Upper lobe of left lung (tissue), 6 donors: ENCODE measurements at regions not wholly inside any gene's neighbourhood (a gene's known extent, or its start where the extent isn't known, plus 50 kb on each side); places are given as distances from the start of the nearest gene placed in this dataset.

Experiments
- ATAC-seq, 2 donors: fragments of 200-7000 bp; cut with Tn5 transposase; one replicate each; pipeline ENCODE4 v1.9.1; 2022; ENCODE audit warnings: mild to moderate bottlenecking in 2 of 2, moderate library complexity in 2 of 2; ENCODE audit not compliant: low FRiP score in 2 of 2
- DNase-seq, 2 donors: peaks; one replicate each; pipeline ENCODE4 v3.0.0-alpha.2; 2019 to 2020
- H3K27ac ChIP-seq, 4 donors: fragments of 200-600 bp; sonication (generic); one replicate each; pipeline ENCODE4 v1.5.1; 2016 to 2019
- H3K27me3 ChIP-seq, 4 donors: fragments of 200-600 bp; sonication (generic); one replicate each; pipeline ENCODE4 v1.5.1; 2017 to 2019
- H3K36me3 ChIP-seq, 4 donors: fragments of 200-600 bp; sonication (generic); one replicate each; pipeline ENCODE4 v1.5.1; 2016 to 2019
- H3K4me1 ChIP-seq, 4 donors: fragments of 200-600 bp; sonication (generic); one replicate each; pipeline ENCODE4 v1.5.1; 2018 to 2019
- H3K4me3 ChIP-seq, 4 donors: fragments of 200-600 bp; sonication (generic); one replicate each; pipeline ENCODE4 v1.5.1; 2017 to 2019; ENCODE audit warnings: mild to moderate bottlenecking in 2 of 4, moderate library complexity in 1 of 4
- H3K9me3 ChIP-seq, 4 donors: fragments of 200-600 bp; sonication (generic); one replicate each; pipeline ENCODE4 v1.5.1; 2018 to 2019
- CTCF ChIP-seq, 6 experiments: fragments of 450-650 bp in 4 of 6; fragments of 200-600 bp in 2 of 6; sonication (generic) in 2 of 6; IDR thresholded peaks; one replicate each; pipeline ENCODE4 v1.5.1; 2016 to 2019; ENCODE audit warnings: antibody characterized with exemption in 6 of 6
- EP300 ChIP-seq, 4 donors: sonication (generic); formaldehyde crosslinking; IDR thresholded peaks; one replicate each; pipeline ENCODE4 v1.5.1; 2017; ENCODE audit warnings: antibody characterized with exemption in 4 of 4, control low read depth in 2 of 4
- POLR2A ChIP-seq, 4 donors: fragments of 450-650 bp; IDR thresholded peaks; one replicate each; pipeline ENCODE4 v1.5.1; 2016 to 2017; ENCODE audit warnings: antibody characterized with exemption in 4 of 4, mild to moderate bottlenecking in 2 of 4
- POLR2AphosphoS5 ChIP-seq, 2 donors: sonication (generic); formaldehyde crosslinking; IDR thresholded peaks; one replicate each; pipeline ENCODE4 v1.5.1; 2017; ENCODE audit warnings: antibody characterized with exemption in 2 of 2
- WGBS, 2 donors: methylation state at CpG; one replicate each; pipeline ENCODE4 v1.1.5; 2017 to 2018; 5-methylcytosine and 5-hydroxymethylcytosine counted together
- donor health status: DM: no; HTN: no; CAD: no; lungs with moderate emphysema.
- donor health status: DM: no; HTN: yes; CAD: no; lungs with severe emphysema.

- DNase-seq (no peak), ATAC-seq (peak in 1 of 2 donors; percentile 71)
- Histone ChIP-seq H3K27me3 (no peaks in the 10 kb centered on the region), H3K27ac (peak overlapping the region in 2 of 4 donors; percentile 72 to 75), H3K9me3 (no peaks in the 10 kb centered on the region), H3K4me1 (no peaks in the 10 kb centered on the region), H3K4me3 (no peak overlapping the region), H3K36me3 (no peaks in the 10 kb centered on the region)
- TF ChIP-seq CTCF (IDR thresholded peaks at IDR 0.05) (no peak), POLR2AphosphoS5 (IDR thresholded peaks at IDR 0.05) (no peak), EP300 (IDR thresholded peaks at IDR 0.05) (no peak), POLR2A (IDR thresholded peaks at IDR 0.05) (no peak)
- WGBS, 2 donors = 60 to 73% methylated on average over 3 of the region's 3 CpGs
Observed at GRCh38 chr7:81140775-81141174, 221.9 kb upstream of the SEMA3C start.

GRCh38 chr7:81140252-81140651 lies 221.4 kb upstream of the SEMA3C start:
- peak in 1 of 2 donors; percentile 46 for ATAC-seq
- H3K9me3 ChIP-seq = no peaks in the 10 kb centered on the region
- no peak overlapping the region for H3K27ac ChIP-seq
- TF ChIP-seq CTCF (IDR thresholded peaks at IDR 0.05) = no peak
- WGBS, 2 donors = 73 to 78% methylated on average over 2 of the region's 2 CpGs
- no peak overlapping the region for H3K4me3 ChIP-seq
- no peak for DNase-seq
- no peaks in the 10 kb centered on the region for H3K4me1 ChIP-seq
- H3K36me3 ChIP-seq = no peaks in the 10 kb centered on the region
- no peaks in the 10 kb centered on the region for H3K27me3 ChIP-seq

- ATAC-seq = no peak
- H3K36me3 ChIP-seq = no peaks in the 10 kb centered on the region
- no peaks in the 10 kb centered on the region for H3K9me3 ChIP-seq
- H3K27me3 ChIP-seq = no peaks in the 10 kb centered on the region
- no peak for DNase-seq
- no peak for TF ChIP-seq POLR2AphosphoS5 (IDR thresholded peaks at IDR 0.05)
- TF ChIP-seq EP300 (IDR thresholded peaks at IDR 0.05) = no peak
- TF ChIP-seq POLR2A (IDR thresholded peaks at IDR 0.05) = no peak
- TF ChIP-seq CTCF (IDR thresholded peaks at IDR 0.05) = no peak
- H3K27ac ChIP-seq = no peak overlapping the region
- no peaks in the 10 kb centered on the region for H3K4me1 ChIP-seq
- 34 to 40% methylated on average over 1 of the region's 1 CpG for WGBS, 2 donors
- H3K4me3 ChIP-seq = no peak overlapping the region
Observed at GRCh38 chr7:81138870-81139269, 220.0 kb upstream of the SEMA3C start.

- no peak for ATAC-seq
- DNase-seq = no peak
- Histone ChIP-seq H3K4me3 (no peak overlapping the region), H3K27ac (no peak overlapping the region), H3K9me3 (no peaks in the 10 kb centered on the region), H3K36me3 (no peaks in the 10 kb centered on the region), H3K27me3 (no peaks in the 10 kb centered on the region), H3K4me1 (no peaks in the 10 kb centered on the region)
- WGBS, 2 donors = 68 to 73% methylated on average over 4 of the region's 4 CpGs
- TF ChIP-seq POLR2AphosphoS5 (IDR thresholded peaks at IDR 0.05) = no peak
- no peak for TF ChIP-seq EP300 (IDR thresholded peaks at IDR 0.05)
- TF ChIP-seq POLR2A (IDR thresholded peaks at IDR 0.05) = no peak
- TF ChIP-seq CTCF (IDR thresholded peaks at IDR 0.05) = no peak
Observed at GRCh38 chr7:81135324-81135723, 216.5 kb upstream of the SEMA3C start.

GRCh38 chr7:81128011-81128410 lies 209.2 kb upstream of the SEMA3C start:
- no peaks in the 10 kb centered on the region for H3K36me3 ChIP-seq
- 85 to 91% methylated on average over 1 of the region's 1 CpG for WGBS, 2 donors
- TF ChIP-seq CTCF (IDR thresholded peaks at IDR 0.05) (no peak), POLR2A (IDR thresholded peaks at IDR 0.05) (no peak), EP300 (IDR thresholded peaks at IDR 0.05) (no peak), POLR2AphosphoS5 (IDR thresholded peaks at IDR 0.05) (no peak)

More at GRCh38 chr7:81128011-81128410, 209.2 kb upstream of the SEMA3C start:
- Histone ChIP-seq H3K4me3 (no peak overlapping the region), H3K4me1 (no peaks in the 10 kb centered on the region), H3K9me3 (peaks cover 0 to 4% (median 0%) of the 10 kb centered on the region in 4 donors), H3K27ac (no peak overlapping the region), H3K27me3 (no peaks in the 10 kb centered on the region)
- ATAC-seq = no peak
- DNase-seq = no peak
